Ishikawa (cell line): ENCODE measurements at regions not wholly inside any gene's neighbourhood (a gene's known extent, or its start where the extent isn't known, plus 50 kb on each side); places are given as distances from the start of the nearest gene placed in this dataset.
A peak's percentile ranks its signal among the peaks of the same experiment; 100 is the strongest.

Source experiments
- CEBPB ChIP-seq: IDR thresholded peaks from 2 replicates; pipeline ENCODE4 v1.6.1; 2012
- CREB1 ChIP-seq: IDR thresholded peaks from 2 replicates; pipeline ENCODE4 v1.6.1; 2012; ENCODE audit warnings: low read depth
- EGR1 ChIP-seq: IDR thresholded peaks from 2 replicates; pipeline ENCODE4 v1.6.1; 2012
- EP300 ChIP-seq: IDR thresholded peaks from 2 replicates; pipeline ENCODE4 v1.6.1; 2012; ENCODE audit warnings: borderline replicate concordance
- FOXM1 ChIP-seq: IDR thresholded peaks from 2 replicates; pipeline ENCODE4 v1.6.1; 2012; ENCODE audit warnings: low read depth, borderline replicate concordance
- NFIC ChIP-seq: IDR thresholded peaks from 2 replicates; pipeline ENCODE4 v1.6.1; 2012
- RAD21 ChIP-seq: IDR thresholded peaks from 2 replicates; pipeline ENCODE4 v1.6.1; 2012; ENCODE audit warnings: low read depth
- TAF1 ChIP-seq: IDR thresholded peaks from 2 replicates; pipeline ENCODE4 v1.6.1; 2012; ENCODE audit warnings: low read depth, mild to moderate bottlenecking
- TCF12 ChIP-seq: IDR thresholded peaks from 2 replicates; pipeline ENCODE4 v1.6.1; 2012; ENCODE audit warnings: low read depth
- TEAD4 ChIP-seq: IDR thresholded peaks from 2 replicates; pipeline ENCODE4 v1.6.1; 2012
- YY1 ChIP-seq: IDR thresholded peaks from 2 replicates; pipeline ENCODE4 v1.6.1; 2012; ENCODE audit warnings: low read depth
- ZBTB7A ChIP-seq: IDR thresholded peaks from 2 replicates; pipeline ENCODE4 v1.6.1; 2012; ENCODE audit warnings: low read depth
- TF ChIP-seq, protein P1 (sequence below): IDR thresholded peaks from 2 replicates; pipeline ENCODE4 v1.6.1; 2012
- TF ChIP-seq, protein P2 (sequence below): IDR thresholded peaks from 2 replicates; pipeline ENCODE4 v1.6.1; 2012; ENCODE audit warnings: low read depth, mild to moderate bottlenecking
- TF ChIP-seq, protein P3 (sequence below): IDR thresholded peaks from 2 replicates; pipeline ENCODE4 v1.6.1; 2012

DNA sequence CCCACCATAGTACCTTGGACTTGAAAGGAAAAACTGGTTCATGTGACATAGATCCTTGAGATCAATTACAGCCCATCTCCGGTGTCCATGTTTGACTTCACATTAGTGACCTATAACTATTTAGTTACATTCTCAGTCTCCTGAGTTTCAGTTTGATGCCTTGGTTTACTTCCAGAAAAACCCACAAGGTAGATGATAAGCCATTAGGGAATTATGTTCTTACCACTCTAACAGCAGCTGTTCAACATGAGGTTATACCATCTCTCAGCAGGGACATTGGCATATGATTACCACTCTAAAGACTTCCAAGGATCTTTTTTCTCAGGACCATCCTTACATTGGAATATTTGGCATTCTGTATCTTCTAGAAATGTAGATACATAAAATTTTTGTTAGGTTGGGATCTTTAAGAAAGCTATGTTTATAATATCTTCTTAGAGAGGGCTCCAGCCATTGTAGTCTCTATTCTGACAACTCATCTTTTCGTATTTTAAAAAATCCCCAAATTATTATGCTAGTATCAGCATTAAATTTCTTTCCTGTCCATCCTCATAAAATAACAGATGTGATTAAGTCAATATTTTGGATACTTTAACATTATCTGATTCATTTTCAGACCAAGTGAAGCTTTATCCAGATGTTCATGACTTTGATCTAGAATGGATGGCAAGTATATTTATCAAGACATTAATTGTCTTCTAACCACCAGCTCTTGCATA, 258.9 kb downstream of the RDH14 start:
- TF ChIP-seq TEAD4 (no peak), RAD21 (no peak), YY1 (no peak), EGR1 (no peak), ZBTB7A (no peak), FOXM1 (no peak), CEBPB (no peak), EP300 (no peak), CREB1 (no peak), NFIC (no peak), TCF12 (no peak), TAF1 (no peak)
- TF ChIP-seq, protein P1, sequence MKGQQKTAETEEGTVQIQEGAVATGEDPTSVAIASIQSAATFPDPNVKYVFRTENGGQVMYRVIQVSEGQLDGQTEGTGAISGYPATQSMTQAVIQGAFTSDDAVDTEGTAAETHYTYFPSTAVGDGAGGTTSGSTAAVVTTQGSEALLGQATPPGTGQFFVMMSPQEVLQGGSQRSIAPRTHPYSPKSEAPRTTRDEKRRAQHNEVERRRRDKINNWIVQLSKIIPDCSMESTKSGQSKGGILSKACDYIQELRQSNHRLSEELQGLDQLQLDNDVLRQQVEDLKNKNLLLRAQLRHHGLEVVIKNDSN = no peak
- TF ChIP-seq, protein P2, sequence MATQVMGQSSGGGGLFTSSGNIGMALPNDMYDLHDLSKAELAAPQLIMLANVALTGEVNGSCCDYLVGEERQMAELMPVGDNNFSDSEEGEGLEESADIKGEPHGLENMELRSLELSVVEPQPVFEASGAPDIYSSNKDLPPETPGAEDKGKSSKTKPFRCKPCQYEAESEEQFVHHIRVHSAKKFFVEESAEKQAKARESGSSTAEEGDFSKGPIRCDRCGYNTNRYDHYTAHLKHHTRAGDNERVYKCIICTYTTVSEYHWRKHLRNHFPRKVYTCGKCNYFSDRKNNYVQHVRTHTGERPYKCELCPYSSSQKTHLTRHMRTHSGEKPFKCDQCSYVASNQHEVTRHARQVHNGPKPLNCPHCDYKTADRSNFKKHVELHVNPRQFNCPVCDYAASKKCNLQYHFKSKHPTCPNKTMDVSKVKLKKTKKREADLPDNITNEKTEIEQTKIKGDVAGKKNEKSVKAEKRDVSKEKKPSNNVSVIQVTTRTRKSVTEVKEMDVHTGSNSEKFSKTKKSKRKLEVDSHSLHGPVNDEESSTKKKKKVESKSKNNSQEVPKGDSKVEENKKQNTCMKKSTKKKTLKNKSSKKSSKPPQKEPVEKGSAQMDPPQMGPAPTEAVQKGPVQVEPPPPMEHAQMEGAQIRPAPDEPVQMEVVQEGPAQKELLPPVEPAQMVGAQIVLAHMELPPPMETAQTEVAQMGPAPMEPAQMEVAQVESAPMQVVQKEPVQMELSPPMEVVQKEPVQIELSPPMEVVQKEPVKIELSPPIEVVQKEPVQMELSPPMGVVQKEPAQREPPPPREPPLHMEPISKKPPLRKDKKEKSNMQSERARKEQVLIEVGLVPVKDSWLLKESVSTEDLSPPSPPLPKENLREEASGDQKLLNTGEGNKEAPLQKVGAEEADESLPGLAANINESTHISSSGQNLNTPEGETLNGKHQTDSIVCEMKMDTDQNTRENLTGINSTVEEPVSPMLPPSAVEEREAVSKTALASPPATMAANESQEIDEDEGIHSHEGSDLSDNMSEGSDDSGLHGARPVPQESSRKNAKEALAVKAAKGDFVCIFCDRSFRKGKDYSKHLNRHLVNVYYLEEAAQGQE = no peak
- TF ChIP-seq, protein P3, sequence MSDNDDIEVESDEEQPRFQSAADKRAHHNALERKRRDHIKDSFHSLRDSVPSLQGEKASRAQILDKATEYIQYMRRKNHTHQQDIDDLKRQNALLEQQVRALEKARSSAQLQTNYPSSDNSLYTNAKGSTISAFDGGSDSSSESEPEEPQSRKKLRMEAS = no peak

DNA sequence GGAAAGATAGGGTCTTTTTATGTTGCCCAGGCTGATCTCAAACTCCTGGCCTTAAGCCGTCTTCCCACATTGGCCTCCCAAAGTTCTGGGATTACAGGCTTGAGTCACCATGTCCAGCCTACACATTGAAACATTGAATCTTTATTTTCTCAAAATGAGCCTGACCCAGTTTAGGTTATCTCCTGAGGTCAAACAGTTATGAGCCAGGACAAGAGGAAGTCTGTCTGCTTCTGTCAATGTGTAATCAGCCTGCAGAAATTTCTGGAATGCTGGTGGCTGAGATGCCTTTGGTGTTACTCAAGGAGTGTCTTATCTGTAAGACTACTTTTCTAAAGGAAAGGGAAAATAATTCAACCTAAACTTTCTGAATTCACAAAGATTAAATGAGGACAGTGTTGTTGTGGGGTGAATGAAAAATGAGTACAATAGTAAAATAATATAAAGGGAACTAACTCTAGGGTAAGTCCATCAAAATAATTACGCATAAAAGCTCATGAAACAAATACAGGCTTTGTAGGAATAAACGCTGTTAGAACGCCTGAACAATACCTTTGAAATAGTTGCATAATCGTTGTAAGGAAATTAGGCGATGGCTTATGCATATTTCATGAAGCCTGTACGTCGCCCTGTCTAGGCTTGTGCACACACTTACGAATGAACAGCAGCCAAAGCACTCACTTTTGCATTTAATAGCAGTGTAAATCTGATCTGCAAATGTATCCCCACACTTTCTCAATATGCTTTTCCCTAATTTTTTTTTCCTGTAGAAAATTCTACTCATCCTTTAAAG, 260.8 kb downstream of the RDH14 start:
- TF ChIP-seq FOXM1 = no peak
- TF ChIP-seq NFIC = no peak
- TF ChIP-seq TEAD4 = peak; percentile 66
- TF ChIP-seq EP300 = no peak

DNA sequence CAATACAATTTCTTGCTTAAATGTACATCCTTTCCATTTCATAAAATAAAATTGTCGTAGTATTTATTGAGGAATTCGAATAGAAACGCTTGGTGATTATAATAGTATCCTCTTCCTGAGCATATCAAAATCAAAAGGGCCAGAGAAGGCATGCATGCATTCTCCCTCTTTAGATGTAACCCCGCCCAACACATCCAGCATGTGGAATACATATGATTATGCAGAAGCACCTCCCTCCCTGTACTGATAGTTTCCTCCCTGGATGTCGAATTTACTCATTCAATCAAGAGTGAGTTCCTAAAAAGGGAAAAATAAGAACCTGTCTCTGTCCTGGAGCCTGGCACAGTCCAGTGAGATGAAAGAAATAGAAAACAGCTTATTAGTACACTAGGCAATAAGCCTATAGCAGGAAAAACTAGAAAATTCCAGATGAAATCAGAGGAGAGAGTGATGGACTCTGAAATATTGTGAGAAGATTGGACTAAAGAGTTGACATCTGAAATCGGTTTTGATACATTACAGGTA, 262.9 kb downstream of the RDH14 start:
- TF ChIP-seq, protein P2 = no peak
- TF ChIP-seq YY1 (no peak), RAD21 (no peak), TEAD4 (no peak), TAF1 (no peak), ZBTB7A (no peak), EP300 (no peak), EGR1 (no peak), CREB1 (no peak), FOXM1 (no peak)
- TF ChIP-seq, protein P3 = no peak
- TF ChIP-seq, protein P1 = no peak

DNA sequence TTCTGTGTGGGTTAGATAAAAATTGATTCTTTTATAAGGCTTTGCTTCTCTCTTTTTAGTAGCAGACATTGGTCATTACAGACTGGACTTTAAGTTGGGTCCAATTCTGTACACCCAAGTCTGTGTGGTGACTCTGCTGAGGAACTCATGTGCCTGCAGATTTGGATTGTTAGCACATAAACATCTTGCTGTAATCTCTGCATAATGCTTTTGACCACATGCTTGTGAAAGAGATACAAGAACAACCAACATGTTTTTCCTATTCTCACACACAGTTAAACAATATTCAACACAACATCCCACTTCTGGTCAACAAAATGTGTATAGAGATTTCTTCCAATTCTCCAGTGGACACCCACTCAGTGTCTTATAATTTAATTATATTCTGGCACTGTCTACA, 270.1 kb downstream of the RDH14 start:
- TF ChIP-seq TCF12 (no peak), EGR1 (no peak), NFIC (no peak), TAF1 (no peak), TEAD4 (no peak), CEBPB (no peak), YY1 (no peak), FOXM1 (no peak), EP300 (no peak), ZBTB7A (no peak), CREB1 (no peak), RAD21 (no peak)
- TF ChIP-seq, protein P1 = no peak
- TF ChIP-seq, protein P3 = no peak
- TF ChIP-seq, protein P2 = no peak
